Activated CD8-positive, alpha-beta T cell treated with anti-CD3 and anti-CD28 coated beads, Interleukin-2, amount 10 ng/mL, durations not matched to agents 7 days and 5 days (primary cell): ENCODE measurements at regions not wholly inside any gene's neighbourhood (a gene's known extent, or its start where the extent isn't known, plus 50 kb on each side); places are given as distances from the start of the nearest gene placed in this dataset.

Experiments used
- ATAC-seq: fragments of 150-1000 bp; cut with Tn5 transposase; one replicate; pipeline ENCODE4 v1.10.0; 2021; ENCODE audit warnings: moderate library complexity
- CTCF ChIA-PET: fragments of 350-600 bp; sonication (Branson Sonifier 250); formaldehyde crosslinking; loops from one replicate; lab custom pipeline; 2021; ENCODE audit warnings: antibody characterized with exemption; lab: Charles Lee
- POLR2A ChIA-PET: fragments of 350-600 bp; sonication (Branson Sonifier 250); formaldehyde crosslinking; loops from one replicate; lab custom pipeline; 2021; ENCODE audit warnings: antibody characterized with exemption; lab: Charles Lee
- DNase-seq: peaks from one replicate; pipeline ENCODE4 v3.0.0-alpha.2; 2020
- H3K27ac Mint-ChIP-seq: one replicate; pipeline ENCODE4 v1.8.0; 2021; ENCODE audit warnings: mild to moderate bottlenecking, mixed read lengths
- H3K27me3 Mint-ChIP-seq: one replicate; pipeline ENCODE4 v1.8.0; 2021; ENCODE audit warnings: low read depth, mixed read lengths
- H3K36me3 Mint-ChIP-seq: one replicate; pipeline ENCODE4 v1.8.0; 2021; ENCODE audit warnings: low read depth, mixed read lengths
- H3K4me1 Mint-ChIP-seq: one replicate; pipeline ENCODE4 v1.8.0; 2021; ENCODE audit warnings: low read depth, mixed read lengths
- H3K4me3 Mint-ChIP-seq: one replicate; pipeline ENCODE4 v1.8.0; 2021; ENCODE audit warnings: mild to moderate bottlenecking, mixed read lengths
- H3K9me3 Mint-ChIP-seq: one replicate; pipeline ENCODE4 v1.8.0; 2022; ENCODE audit warnings: mixed read lengths; ENCODE audit not compliant: insufficient read depth

DNA sequence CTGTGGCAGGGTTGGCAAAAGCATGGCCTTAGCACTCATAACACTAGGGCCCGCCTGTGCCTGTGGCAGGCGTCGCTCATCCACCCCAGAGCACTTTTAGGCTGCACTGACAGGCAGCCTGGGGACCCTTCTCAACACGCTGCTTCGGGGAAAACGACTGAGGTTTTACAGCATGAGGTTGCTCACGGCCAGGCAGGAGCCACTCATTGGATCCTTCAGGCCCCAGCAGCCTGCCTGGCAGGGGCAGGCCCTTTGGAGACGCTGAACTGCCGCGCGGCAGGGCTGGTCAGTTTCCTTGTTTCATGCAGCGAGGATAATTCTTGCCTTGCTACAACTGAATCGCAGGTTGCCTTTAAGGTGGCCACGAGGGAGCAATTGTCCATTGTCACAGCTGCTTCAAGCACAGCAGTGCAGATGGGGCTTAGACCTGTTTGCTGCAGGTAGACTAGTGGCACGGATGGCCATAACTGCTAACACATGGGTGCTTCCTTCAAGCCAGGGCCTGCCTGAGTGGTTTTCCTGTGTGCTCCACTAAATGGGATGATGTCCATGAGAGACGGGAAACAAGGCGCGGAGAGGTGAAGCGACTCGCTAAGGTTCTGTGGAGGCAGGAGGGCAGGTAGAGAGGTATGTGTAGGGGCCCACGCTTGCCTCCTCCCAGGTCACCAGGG, 49.9 kb upstream of the HS6ST1 start:
- no peaks in the 10 kb centered on the region for H3K36me3 Mint-ChIP-seq
- no peak overlapping the region for H3K27ac Mint-ChIP-seq
- CTCF ChIA-PET, result no interaction called here
- H3K4me1 Mint-ChIP-seq, result peaks cover 19% of the 10 kb centered on the region
- DNase-seq (no peak), ATAC-seq (no peak)
- no peak overlapping the region for H3K4me3 Mint-ChIP-seq
- POLR2A ChIA-PET, result no interaction called here
- H3K27me3 Mint-ChIP-seq, result peaks cover 19% of the 10 kb centered on the region
- no peaks in the 10 kb centered on the region for H3K9me3 Mint-ChIP-seq

GRCh38 chr2:128369108-128369555, 50.5 kb upstream of the HS6ST1 start:
- Mint-ChIP-seq H3K4me3 (no peak overlapping the region), H3K36me3 (no peaks in the 10 kb centered on the region), H3K4me1 (peaks cover 22% of the 10 kb centered on the region), H3K9me3 (no peaks in the 10 kb centered on the region), H3K27me3 (peaks cover 24% of the 10 kb centered on the region), H3K27ac (no peak overlapping the region)
- DNase-seq (no peak), ATAC-seq (no peak)
- ChIA-PET POLR2A (no interaction called here), CTCF (no interaction called here)

GRCh38 chr2:128369602-128370467, 51.2 kb upstream of the HS6ST1 start:
- Mint-ChIP-seq H3K27me3 (peaks cover 27% of the 10 kb centered on the region), H3K27ac (no peak overlapping the region), H3K4me3 (no peak overlapping the region), H3K9me3 (no peaks in the 10 kb centered on the region), H3K4me1 (peaks cover 22% of the 10 kb centered on the region), H3K36me3 (no peaks in the 10 kb centered on the region)
- no peak for ATAC-seq
- POLR2A ChIA-PET, result no interaction called here
- CTCF ChIA-PET, result no interaction called here
- DNase-seq, result no peak

DNA sequence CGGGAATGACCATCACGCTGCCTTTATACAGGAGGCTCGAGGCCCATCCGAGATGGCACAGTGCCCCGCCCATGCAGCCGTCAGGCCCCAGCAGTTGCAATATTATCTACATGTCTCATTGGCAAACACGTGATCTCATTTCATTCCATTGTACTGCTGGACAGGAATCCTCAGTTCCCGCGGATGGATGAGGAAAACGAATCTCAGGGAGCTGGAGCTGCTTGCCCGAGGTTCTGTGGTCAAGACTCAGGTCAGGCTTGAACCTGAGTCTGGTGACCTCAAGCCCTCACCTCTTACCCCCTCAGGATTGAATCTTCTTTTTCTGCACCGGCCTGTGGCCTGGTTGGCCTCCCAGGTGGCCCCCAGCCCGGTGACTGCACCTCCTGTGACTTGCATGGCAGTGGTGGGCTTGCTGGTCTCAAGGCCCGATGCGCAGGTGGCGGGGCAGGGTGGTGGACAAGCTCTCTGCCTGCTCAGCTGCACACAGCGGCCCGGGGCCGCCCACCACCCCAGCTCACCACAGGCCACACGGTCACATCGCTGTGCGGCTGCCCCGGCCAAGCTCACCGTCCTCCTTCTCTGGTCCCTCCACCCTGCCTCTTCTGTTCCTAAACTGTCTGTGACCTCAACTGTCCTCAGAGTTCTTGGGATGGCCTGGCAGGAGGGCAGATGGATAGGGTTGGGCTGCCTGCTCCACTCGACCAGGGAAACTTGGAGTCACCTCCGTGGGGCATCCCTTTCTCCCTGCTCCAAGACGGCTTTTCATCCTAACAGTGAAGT, 52.0 kb upstream of the HS6ST1 start:
- no peaks in the 10 kb centered on the region for H3K36me3 Mint-ChIP-seq

GRCh38 chr2:128371248-128371630, 52.6 kb upstream of the HS6ST1 start:
- H3K4me1 Mint-ChIP-seq, result peaks cover 22% of the 10 kb centered on the region
- no peaks in the 10 kb centered on the region for H3K36me3 Mint-ChIP-seq
- peaks cover 32% of the 10 kb centered on the region for H3K27me3 Mint-ChIP-seq
- CTCF ChIA-PET, result no interaction called here
- ATAC-seq (no peak), DNase-seq (no peak)
- H3K27ac Mint-ChIP-seq, result no peak overlapping the region
- no peak overlapping the region for H3K4me3 Mint-ChIP-seq
- POLR2A ChIA-PET, result no interaction called here
- no peaks in the 10 kb centered on the region for H3K9me3 Mint-ChIP-seq

More for the DNA sequence above, 52.0 kb upstream of the HS6ST1 start:
- no peak for DNase-seq
- peaks cover 22% of the 10 kb centered on the region for H3K4me1 Mint-ChIP-seq
- H3K9me3 Mint-ChIP-seq, result no peaks in the 10 kb centered on the region
- H3K4me3 Mint-ChIP-seq, result no peak overlapping the region
- peaks cover 28% of the 10 kb centered on the region for H3K27me3 Mint-ChIP-seq
- POLR2A ChIA-PET, result no interaction called here
- CTCF ChIA-PET, result no interaction called here
- ATAC-seq, result no peak
- H3K27ac Mint-ChIP-seq, result no peak overlapping the region

DNA sequence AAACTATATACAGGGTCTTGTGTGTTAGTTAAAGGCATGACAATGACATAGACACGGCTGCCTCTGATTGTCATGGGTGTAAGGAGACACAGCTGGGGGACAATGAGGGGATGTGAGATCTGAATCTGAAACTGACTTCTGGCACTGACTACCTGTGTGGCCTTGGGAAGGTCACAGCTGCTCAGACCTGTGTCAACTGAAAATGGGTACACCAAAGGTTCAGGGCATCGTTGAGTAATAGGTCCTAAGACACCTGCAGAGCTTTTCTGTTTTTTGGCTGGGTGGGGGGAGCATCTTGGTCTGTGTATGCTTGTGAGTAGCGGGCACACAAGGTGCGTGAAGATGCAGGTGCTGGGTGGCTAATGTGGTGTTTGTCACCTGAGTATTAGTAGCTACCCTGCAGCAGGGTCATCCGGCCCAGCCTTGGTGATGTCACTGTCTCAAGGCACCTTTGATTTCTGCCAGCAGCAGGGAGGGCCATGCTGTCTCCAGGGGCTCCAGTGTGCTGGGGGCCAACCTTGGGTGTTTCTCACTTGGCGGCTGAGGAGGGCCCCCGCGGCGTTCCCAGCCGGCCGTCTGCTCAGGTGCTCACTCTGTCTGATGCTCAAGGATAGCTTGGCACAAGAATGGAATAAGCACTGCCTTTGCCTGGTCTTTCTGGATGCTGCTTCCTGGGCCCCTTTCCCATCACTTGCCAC, 53.1 kb upstream of the HS6ST1 start:
- Mint-ChIP-seq H3K27me3 (peaks cover 27% of the 10 kb centered on the region), H3K36me3 (no peaks in the 10 kb centered on the region), H3K9me3 (no peaks in the 10 kb centered on the region), H3K4me3 (no peak overlapping the region), H3K27ac (no peak overlapping the region), H3K4me1 (peaks cover 22% of the 10 kb centered on the region)
- CTCF ChIA-PET, result no interaction called here
- no peak for ATAC-seq
- no peak for DNase-seq
- POLR2A ChIA-PET, result no interaction called here

DNA sequence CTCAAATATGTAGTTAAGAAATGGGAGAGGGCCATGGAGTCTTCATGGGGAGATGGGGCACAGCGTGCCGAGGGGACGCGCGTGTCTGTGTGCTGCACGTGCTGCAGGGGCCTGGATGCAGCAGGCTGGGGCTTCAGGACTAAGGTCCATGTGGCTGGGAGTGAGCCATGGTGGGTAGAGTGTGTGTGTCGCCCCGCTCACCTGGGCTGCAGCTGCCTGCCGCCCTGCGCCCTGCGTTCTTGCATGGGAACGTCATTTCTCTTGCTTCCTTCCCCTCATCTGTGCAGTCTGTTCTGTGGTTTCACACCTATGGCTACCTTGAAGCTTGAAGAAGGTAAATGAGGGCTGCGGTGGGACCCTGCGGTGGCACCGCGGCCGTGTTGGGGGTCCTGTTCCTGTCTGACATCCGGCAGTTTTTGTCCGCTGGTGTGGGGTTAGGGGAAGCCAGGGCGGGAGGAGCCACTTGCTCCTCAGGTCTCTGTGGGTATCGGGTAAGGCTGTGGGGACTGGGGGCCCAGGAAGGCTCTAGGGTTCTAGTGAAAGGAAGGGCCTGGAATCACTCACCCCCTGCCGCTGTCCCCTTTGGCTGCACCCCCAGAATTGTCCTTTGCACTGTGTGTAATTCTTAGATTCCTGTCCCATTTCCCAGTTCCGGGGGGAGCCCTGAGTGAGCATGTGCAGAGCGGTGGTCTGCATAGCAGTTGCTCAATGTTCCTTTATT, 54.1 kb upstream of the HS6ST1 start:
- ChIA-PET POLR2A (no interaction called here), CTCF (no interaction called here)
- H3K4me1 Mint-ChIP-seq, result peaks cover 22% of the 10 kb centered on the region
- peak; percentile 54 for ATAC-seq
- peak overlapping the region; percentile 38 for H3K4me3 Mint-ChIP-seq
- no peaks in the 10 kb centered on the region for H3K9me3 Mint-ChIP-seq
- DNase-seq, result peak; percentile 71
- peak overlapping the region; percentile 83 for H3K27ac Mint-ChIP-seq
- peaks cover 32% of the 10 kb centered on the region for H3K27me3 Mint-ChIP-seq
- H3K36me3 Mint-ChIP-seq, result no peaks in the 10 kb centered on the region

DNA sequence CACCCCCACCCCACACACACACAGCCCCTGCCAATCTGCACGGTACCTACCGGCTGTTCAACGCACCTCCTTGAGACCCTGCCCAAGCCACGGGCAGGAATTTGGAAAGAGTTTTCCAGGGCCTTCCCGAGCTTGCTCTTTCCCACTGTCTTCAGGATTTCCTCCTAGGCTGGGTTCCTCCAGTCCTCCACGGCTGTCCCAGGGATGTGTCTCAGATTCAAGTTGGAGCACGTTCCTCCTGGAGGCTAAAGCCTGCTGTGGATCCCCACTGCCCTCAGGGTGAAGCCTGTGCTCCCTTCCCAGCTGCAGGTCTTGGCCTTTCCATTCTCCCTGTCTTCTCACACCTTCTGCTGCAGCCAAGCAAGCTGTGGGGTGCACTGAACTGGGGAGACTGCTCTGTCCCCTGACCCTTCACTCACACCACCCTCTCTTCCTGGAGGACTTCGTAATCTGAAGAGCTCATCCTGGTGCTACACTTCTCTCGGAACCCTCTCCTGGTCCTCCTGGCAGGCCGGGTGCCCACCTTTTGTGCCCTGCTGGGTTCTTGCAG, 54.9 kb upstream of the HS6ST1 start:
- ATAC-seq, result no peak
- Mint-ChIP-seq H3K27ac (no peak overlapping the region), H3K4me1 (peaks cover 22% of the 10 kb centered on the region), H3K9me3 (no peaks in the 10 kb centered on the region), H3K27me3 (peaks cover 32% of the 10 kb centered on the region), H3K36me3 (no peaks in the 10 kb centered on the region), H3K4me3 (no peak overlapping the region)
- CTCF ChIA-PET, result no interaction called here
- POLR2A ChIA-PET, result no interaction called here
- DNase-seq, result no peak

DNA sequence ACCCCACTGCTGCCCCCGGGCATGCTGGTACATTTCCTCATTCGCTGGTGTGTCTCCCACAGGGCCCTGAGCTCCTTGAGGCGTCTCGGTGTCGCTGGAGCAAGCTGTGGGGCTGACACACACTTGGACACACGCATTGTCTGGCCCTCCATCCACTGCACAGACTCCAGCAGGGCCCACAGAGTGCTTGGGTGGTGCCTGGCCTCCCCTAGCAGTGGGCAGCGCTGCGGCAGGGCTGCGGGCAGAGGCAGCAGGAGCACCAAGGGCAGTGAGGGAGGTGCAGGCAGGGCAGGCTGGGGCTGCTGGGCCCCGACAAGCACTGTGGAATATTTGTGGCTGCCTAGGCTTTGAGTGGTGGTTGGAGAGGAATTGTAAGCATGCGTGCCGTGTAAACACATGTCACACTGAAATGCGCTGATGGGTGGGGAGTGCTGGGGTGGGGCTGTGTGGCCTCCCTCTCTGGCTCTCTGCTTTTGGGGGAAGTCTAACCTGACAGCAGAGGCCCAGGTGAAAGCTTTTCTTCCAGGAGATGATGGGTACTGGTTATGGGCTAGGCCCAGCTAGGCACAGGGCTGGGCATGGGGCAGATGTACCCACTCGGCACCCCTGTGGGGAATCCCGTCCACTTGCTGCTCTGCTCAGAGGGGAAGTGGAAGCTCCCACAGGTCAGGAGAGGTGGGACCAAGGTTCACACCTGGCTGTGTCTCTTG, 55.5 kb upstream of the HS6ST1 start:
- ChIA-PET POLR2A (no interaction called here), CTCF (no interaction called here)
- ATAC-seq (no peak), DNase-seq (no peak)
- Mint-ChIP-seq H3K4me1 (peaks cover 22% of the 10 kb centered on the region), H3K36me3 (no peaks in the 10 kb centered on the region), H3K9me3 (no peaks in the 10 kb centered on the region), H3K4me3 (no peak overlapping the region), H3K27me3 (peaks cover 27% of the 10 kb centered on the region), H3K27ac (no peak overlapping the region)

DNA sequence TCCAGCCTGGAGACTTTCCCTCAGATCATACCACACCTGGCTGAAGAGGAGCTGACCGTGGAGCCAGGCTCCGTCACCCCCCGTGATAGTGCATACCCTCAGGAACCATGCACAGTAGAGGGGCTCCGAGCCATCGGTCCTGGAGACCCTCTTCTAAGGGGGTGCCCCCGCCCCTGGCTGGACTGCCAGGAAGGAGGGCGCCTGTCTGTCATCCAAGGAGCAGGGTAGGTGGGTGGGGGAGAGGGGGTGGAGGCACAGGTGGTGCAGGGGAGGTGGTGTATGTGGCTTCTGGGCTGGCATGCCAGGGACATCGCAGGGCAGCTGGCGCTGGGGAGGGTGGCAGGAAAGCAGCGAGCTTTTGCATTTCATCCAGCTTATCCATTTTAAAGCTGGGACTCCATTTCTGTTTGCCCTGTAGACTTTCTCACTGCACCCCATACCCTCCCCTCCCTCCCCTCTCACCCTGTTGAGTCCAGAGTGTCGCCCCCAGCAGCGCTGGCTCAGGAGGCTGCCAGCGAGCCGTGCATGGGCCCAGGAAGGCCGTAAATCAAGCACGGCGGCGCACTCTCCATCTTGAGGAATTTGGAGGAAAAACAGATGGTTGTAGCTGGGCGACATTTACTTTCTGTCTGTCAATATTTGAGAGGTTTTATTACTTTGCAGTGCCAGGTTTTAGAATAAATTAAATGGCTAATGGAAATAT, 56.2 kb upstream of the HS6ST1 start:
- POLR2A ChIA-PET, result no interaction called here
- H3K27me3 Mint-ChIP-seq, result peaks cover 27% of the 10 kb centered on the region

More for the DNA sequence above, 56.2 kb upstream of the HS6ST1 start:
- Mint-ChIP-seq H3K9me3 (no peaks in the 10 kb centered on the region), H3K4me3 (no peak overlapping the region), H3K27ac (no peak overlapping the region), H3K4me1 (peaks cover 22% of the 10 kb centered on the region), H3K36me3 (no peaks in the 10 kb centered on the region)
- no peak for DNase-seq
- no peak for ATAC-seq
- CTCF ChIA-PET, result no interaction called here
